Stimulated activated CD4-positive, alpha-beta T cell treated with anti-CD3 and anti-CD28 coated beads, Interleukin-4, amount 100 ng/mL, for 24 hours (primary cell): ENCODE measurements at regions not wholly inside any gene's neighbourhood (a gene's known extent, or its start where the extent isn't known, plus 50 kb on each side); places are given as distances from the start of the nearest gene placed in this dataset.

Experiments
- DNase-seq: peaks from one replicate; pipeline ENCODE4 v3.0.0-alpha.2; 2020

- no peak for DNase-seq
Measured at GRCh38 chr12:14156606-14157005, 175.2 kb upstream of the GRIN2B start.

- no peak for DNase-seq
Measured at GRCh38 chr12:14157088-14157747, 175.8 kb upstream of the GRIN2B start.

DNA sequence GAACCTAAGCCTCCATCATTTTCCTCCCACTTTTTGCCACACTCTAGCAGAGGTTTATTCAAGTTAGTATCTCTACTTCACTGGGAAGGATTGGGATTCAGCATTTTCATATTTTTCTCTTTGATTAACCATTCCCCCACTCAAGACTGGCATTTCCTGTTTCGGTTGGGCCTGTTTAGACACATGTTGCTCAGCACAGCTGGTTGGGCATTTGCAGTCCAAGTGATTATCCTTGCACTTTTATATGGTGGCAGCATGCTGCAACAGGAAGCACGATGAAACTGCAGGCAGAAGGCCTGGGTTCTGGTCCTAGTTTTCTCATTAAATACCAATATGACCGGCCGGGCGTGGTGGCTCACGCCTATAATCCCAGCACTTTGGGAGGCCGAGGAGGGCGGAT lies 182.9 kb upstream of the GRIN2B start:
- DNase-seq: no peak

GRCh38 chr12:14167005-14167628 lies 185.7 kb upstream of the GRIN2B start:
- DNase-seq: peak; percentile 43

DNA sequence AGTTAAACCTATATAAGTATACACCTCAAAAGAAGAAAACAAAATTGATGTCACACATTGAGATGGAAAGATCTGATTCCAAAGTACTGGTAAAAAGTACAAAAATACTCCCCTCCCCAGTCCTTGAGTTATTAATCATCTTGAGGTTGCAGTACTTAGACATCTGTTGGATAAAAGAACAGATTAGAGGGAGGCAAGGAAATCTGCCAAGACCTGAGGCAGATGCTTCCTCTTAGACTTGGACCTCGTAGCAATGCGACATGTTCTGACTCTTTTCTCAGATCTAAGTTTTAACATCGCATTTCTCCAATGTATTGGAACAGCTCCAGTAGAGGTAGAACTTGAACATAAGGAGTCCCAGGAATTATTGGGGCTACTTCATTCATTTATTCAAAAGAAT lies 187.9 kb upstream of the GRIN2B start:
- DNase-seq: no peak

GRCh38 chr12:14171106-14171505 lies 189.7 kb upstream of the GRIN2B start:
- no peak for DNase-seq

DNA sequence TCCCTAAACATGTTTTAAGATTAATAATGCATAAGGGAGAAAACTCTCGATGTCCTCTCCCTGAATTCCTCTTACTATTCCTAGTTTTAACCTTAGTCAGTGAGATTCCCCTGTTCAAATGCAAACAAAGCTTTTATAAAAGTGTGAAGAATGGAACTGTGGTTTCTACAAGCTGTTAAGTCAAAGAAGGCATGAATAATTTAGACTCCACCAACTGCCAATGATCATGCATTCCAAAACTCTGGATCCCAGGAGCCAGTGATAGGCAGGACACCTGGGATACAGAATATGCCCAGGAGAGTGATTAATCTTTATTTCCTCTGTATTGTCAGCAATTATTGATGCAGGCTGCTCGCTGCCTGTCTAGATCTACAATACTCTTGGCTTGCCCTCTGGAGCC lies 190.3 kb upstream of the ATF7IP start:
- DNase-seq: no peak

DNA sequence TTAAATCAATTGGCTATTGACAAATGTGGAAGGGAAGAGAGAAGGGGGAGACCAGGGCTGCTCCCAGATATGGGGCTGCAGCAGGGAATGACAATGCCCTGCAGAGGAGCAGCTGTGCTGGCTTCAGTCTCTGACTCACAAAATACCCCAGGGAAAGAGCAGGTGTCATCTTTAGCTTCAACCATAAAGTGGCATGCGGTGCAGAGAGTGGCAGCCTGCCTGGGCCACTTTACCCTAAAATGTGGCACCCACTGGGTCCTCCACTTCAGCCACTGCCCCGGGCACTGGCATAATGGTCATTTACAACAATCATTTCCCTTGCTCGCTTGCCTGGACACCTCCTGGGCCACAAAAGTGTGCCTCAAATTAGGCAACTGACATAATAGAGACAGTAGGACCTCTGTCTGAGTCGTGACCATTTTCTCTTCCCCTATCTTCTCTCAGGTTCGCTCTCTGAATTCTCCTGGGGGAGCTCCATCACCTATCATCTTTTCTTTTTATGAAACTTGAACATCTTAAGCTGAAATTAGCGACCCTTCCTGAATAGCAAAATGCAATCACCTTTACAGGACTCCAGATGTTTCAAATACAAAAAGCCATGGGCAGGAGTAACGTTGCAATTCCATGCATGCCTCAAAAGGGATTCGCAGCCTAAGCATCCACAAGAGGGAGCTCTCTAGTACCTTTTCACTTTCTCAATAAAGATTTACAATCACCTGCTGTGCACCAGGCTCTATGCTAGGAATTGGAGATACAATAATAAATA lies 179.9 kb upstream of the ATF7IP start:
- DNase-seq: peak; percentile 16

DNA sequence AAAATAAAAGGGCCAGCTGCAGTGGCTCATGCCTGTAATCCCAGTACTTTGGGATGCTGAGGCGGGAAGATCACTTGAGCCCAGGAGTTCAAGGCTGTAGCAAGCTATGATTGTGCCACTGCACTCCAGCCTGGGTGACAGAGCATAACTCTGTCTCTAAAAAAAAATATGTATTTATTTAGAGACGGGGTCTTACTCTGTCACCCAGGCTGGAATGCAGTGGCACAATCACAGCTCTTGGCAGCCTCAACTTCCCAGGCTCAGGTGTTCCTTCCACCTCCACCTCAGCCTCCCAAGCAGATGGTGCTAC lies 179.3 kb upstream of the ATF7IP start:
- no peak for DNase-seq

- no peak for DNase-seq
Measured at GRCh38 chr12:14187002-14187401, 178.5 kb upstream of the ATF7IP start.

DNA sequence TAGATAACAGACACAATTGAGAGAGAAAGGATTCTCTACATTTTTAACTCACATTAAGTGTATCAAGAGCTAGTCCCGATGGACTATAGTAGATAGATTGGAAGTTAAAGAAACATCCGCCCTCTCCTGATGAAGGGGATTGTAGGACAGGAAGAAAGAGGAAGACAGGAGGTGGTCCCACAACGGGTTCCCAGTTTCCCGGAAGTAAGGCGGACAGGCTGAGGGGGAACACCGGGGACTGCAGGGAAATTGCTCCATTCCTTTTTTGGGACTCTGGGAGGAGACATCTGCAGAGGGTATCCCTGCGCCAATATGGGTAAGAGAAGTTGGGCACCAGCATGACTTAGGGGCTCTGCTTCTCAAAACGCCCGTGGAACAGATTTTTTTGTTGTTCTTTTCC lies 177.5 kb upstream of the ATF7IP start:
- DNase-seq: no peak

- DNase-seq: no peak
Measured at GRCh38 chr12:14188744-14189143, 176.7 kb upstream of the ATF7IP start.

DNA sequence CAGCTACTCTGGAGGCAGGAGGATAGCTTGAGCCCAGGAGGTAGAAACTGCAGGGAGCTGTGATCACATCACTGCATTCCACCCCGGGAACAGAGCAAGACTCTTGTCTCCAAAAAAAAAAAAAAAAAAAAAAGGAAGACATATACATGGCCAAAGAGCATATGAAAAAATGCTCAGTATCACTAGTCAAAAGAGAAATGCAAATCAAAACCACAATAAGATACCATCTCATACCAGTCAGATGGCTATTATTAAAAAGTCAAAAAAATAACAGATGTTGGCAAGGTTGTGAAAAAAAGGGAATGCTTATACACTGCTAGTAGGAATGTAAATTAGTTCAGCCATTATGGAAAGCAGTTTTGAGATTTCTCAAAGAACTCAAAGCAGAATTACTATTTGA lies 174.8 kb upstream of the ATF7IP start:
- no peak for DNase-seq

- no peak for DNase-seq
Measured at GRCh38 chr12:14191612-14192011, 173.9 kb upstream of the ATF7IP start.

- DNase-seq: no peak
Measured at GRCh38 chr12:14193639-14194038, 171.8 kb upstream of the ATF7IP start.

DNA sequence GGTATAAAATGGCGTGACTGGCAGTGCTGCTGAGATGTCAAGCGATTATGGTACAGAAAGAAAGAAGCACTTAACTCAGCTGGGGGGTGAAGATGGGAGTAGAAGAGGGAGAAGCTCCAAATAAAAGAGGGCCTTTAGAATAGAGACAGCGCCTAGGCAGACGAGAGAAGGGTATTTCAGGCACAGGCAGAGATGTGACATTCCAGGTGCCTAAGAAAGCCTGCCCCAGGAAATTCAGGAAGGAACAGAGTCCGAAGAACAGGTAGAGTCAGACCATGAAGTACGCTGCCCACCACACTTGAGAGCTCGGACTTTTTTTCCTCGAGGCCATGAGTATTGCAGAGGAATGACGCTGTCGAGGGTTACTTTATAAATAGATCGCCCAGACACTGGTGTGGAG lies 170.9 kb upstream of the ATF7IP start:
- DNase-seq: no peak

DNA sequence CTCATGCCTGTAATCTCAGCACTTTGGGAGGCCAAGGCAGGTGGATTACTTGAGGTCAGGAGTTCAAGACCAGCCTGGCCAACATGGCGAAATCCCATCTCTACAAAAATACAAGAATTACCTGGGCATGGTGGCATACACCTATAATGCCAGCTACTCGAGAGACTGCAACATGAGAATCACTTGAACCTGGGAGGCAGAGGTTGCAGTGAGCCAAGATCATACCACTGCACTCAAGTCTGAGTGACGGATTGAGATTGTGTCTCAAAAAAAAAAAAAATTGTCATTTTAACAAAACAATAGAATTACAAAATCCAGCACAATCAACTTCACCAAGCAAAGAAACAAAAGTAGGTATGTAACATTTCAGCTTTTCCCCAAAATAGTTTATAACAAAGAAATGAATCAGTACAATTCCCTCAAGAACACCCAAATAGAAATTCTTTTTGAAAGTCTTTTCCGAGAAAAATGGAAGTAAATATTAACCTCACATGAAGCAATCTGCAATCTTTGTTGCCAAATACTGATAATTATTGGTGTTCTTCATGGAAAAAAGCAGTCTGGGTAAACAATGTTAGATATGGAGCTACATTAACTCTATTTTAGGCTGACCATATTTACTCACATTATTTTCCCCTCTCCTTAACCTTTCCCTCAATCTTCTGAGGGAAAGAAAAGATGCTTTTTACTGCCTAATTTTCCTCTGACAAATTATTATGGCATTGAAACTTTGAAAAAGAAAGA lies 165.9 kb upstream of the ATF7IP start:
- DNase-seq: no peak

- DNase-seq: no peak
Measured at GRCh38 chr12:14200598-14200997, 164.9 kb upstream of the ATF7IP start.

GRCh38 chr12:14201291-14201690 lies 164.2 kb upstream of the ATF7IP start:
- DNase-seq: no peak

- DNase-seq: no peak
Measured at GRCh38 chr12:14207905-14208551, 157.5 kb upstream of the ATF7IP start.

- no peak for DNase-seq
Measured at GRCh38 chr12:14211947-14212387, 153.5 kb upstream of the ATF7IP start.

- no peak for DNase-seq
Measured at GRCh38 chr12:14213542-14213941, 151.9 kb upstream of the ATF7IP start.

DNA sequence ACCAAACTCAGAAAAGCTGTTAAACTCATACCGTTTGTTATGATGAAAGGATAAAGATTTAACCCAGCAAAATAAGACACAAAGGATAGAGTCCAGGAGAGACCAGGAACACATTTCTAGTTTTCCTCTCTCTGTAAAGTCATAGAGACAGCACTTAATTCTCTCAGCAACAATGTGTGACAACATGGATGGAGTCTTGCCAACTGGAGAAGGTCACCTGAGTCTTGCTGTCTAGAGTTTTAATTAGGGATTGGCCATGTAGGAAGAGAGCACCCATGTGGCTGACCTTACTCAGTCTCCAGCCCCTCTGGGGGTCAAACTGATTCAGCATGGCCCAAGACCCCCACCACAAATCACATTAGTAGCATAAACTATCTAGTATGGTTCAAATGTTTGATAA lies 151.0 kb upstream of the ATF7IP start:
- DNase-seq: no peak
